ENCODE measurements at regions not wholly inside any gene's neighbourhood (a gene's known extent, or its start where the extent isn't known, plus 50 kb on each side); places are given as distances from the start of the nearest gene placed in this dataset.
"Not testable (repeated sequence)": the region's sequence is repeated elsewhere in the genome, so short reads cannot be mapped to it uniquely, and the experiment has no call there.

- no peak overlapping the region for H3K27ac ChIP-seq
- no peaks in the 10 kb centered on the region for H3K9me3 ChIP-seq
- intact Hi-C loops (cut with DNase I; ENCODE audit: low total_unique reads), result loop anchor here (5.0 kb wide), 1 partner anchor 229 kb away; no protein-coding TSS in a partner anchor
- H3K4me1 ChIP-seq, result peaks cover 0 to 29% (median 10%) of the 10 kb centered on the region in 4 donors
- H3K27me3 ChIP-seq, result no peaks in the 10 kb centered on the region
- peak in 1 of 2 donors; percentile 80 for DNase-seq
- no peak overlapping the region for H3K4me3 ChIP-seq
- WGBS, 5 donors, result 0 to 5% (median 2%) methylated on average over 1 of the region's 1 CpG
- no peaks in the 10 kb centered on the region for H3K36me3 ChIP-seq
- peak in 4 of 7 experiments; percentile 35 to 64 (median 56) for TF ChIP-seq CTCF (IDR thresholded peaks at IDR 0.05)
- TF ChIP-seq EP300 (IDR thresholded peaks at IDR 0.05), result no peak
- TF ChIP-seq POLR2AphosphoS5 (IDR thresholded peaks at IDR 0.05), result no peak
- no peak for TF ChIP-seq POLR2A (IDR thresholded peaks at IDR 0.05)
Observed at GRCh38 chr13:46492946-46493345, 60.0 kb upstream of the LRCH1 start.

GRCh38 chr13:46491641-46492040 is 61.3 kb upstream of the LRCH1 start:
- Histone ChIP-seq H3K4me3 (no peak overlapping the region), H3K4me1 (peaks cover 0 to 29% (median 10%) of the 10 kb centered on the region in 4 donors), H3K27ac (no peak overlapping the region), H3K36me3 (no peaks in the 10 kb centered on the region), H3K9me3 (no peaks in the 10 kb centered on the region), H3K27me3 (no peaks in the 10 kb centered on the region)
- DNase-seq, result no peak
- intact Hi-C loops (cut with DNase I; ENCODE audit: low total_unique reads), result loop anchor here (5.0 kb wide), 1 partner anchor 231 kb away; no protein-coding TSS in a partner anchor
- WGBS, 5 donors, result 75 to 83% (median 80%) methylated on average over 4 of the region's 4 CpGs
- TF ChIP-seq CTCF (IDR thresholded peaks at IDR 0.05), result no peak

- not testable (repeated sequence) for H3K9me3 ChIP-seq, H3K36me3 ChIP-seq, H3K27me3 ChIP-seq, H3K4me3 ChIP-seq, H3K27ac ChIP-seq, DNase-seq
- H3K4me1 ChIP-seq, result peaks cover 0 to 29% (median 10%) of the 10 kb centered on the region in 4 donors
- intact Hi-C loops (cut with DNase I; ENCODE audit: low total_unique reads), result loop anchor here (5.0 kb wide), 1 partner anchor 232 kb away; no protein-coding TSS in a partner anchor
- 88 to 95% (median 91%) methylated on average over 14 of the region's 14 CpGs for WGBS, 5 donors
Observed at GRCh38 chr13:46490713-46491112, 62.3 kb upstream of the LRCH1 start.

GRCh38 chr13:46490129-46490528 is 62.8 kb upstream of the LRCH1 start:
- 14 to 31% (median 30%) methylated on average over 2 of the region's 2 CpGs for WGBS, 5 donors
- Histone ChIP-seq H3K4me3 (no peak overlapping the region), H3K27ac (peak overlapping the region in 4 of 5 donors; percentile 25 to 44 (median 39)), H3K4me1 (peaks cover 0 to 24% (median 10%) of the 10 kb centered on the region in 4 donors), H3K27me3 (no peaks in the 10 kb centered on the region), H3K9me3 (peaks cover 1 to 10% (median 2%) of the 10 kb centered on the region in 4 donors), H3K36me3 (no peaks in the 10 kb centered on the region)
- no peak for TF ChIP-seq CTCF (IDR thresholded peaks at IDR 0.05)
- TF ChIP-seq POLR2AphosphoS5 (IDR thresholded peaks at IDR 0.05), result no peak
- TF ChIP-seq POLR2A (IDR thresholded peaks at IDR 0.05), result no peak
- no peak for TF ChIP-seq EP300 (IDR thresholded peaks at IDR 0.05)
- intact Hi-C loops (cut with DNase I; ENCODE audit: low total_unique reads), result loop anchor here (5.0 kb wide), 1 partner anchor 232 kb away; no protein-coding TSS in a partner anchor
- no peak for DNase-seq

GRCh38 chr13:46489586-46490023 is 63.4 kb upstream of the LRCH1 start:
- TF ChIP-seq POLR2AphosphoS5 (IDR thresholded peaks at IDR 0.05) (peak in 1 of 3 donors; percentile 58), CTCF (IDR thresholded peaks at IDR 0.05) (no peak)
- WGBS, 5 donors, result 50 to 61% (median 52%) methylated on average over 5 of the region's 5 CpGs
- Histone ChIP-seq H3K4me3 (no peak overlapping the region), H3K27me3 (no peaks in the 10 kb centered on the region), H3K27ac (peak overlapping the region in 4 of 5 donors; percentile 25 to 44 (median 39)), H3K9me3 (peaks cover 3 to 15% (median 6%) of the 10 kb centered on the region in 4 donors), H3K36me3 (no peaks in the 10 kb centered on the region), H3K4me1 (peaks cover 0 to 20% (median 10%) of the 10 kb centered on the region in 4 donors)
- intact Hi-C loops (cut with DNase I; ENCODE audit: low total_unique reads), result loop anchor here (5.0 kb wide), 1 partner anchor 233 kb away; no protein-coding TSS in a partner anchor
- no peak for DNase-seq
